GM12891 (cell line): ENCODE measurements at regions not wholly inside any gene's neighbourhood (a gene's known extent, or its start where the extent isn't known, plus 50 kb on each side); places are given as distances from the start of the nearest gene placed in this dataset.

Source experiments
- POLR2A ChIP-seq: IDR thresholded peaks from 2 replicates; pipeline ENCODE4 v1.6.1; 2011; ENCODE audit warnings: low read depth, low read length, control low read depth
- POLR2AphosphoS5 ChIP-seq: IDR thresholded peaks from 2 replicates; pipeline ENCODE4 v1.6.1; 2011; ENCODE audit warnings: low read depth, low read length, control low read depth
- TAF1 ChIP-seq: IDR thresholded peaks from 2 replicates; pipeline ENCODE4 v1.6.1; 2011; ENCODE audit warnings: low read depth, low read length, control low read depth

DNA sequence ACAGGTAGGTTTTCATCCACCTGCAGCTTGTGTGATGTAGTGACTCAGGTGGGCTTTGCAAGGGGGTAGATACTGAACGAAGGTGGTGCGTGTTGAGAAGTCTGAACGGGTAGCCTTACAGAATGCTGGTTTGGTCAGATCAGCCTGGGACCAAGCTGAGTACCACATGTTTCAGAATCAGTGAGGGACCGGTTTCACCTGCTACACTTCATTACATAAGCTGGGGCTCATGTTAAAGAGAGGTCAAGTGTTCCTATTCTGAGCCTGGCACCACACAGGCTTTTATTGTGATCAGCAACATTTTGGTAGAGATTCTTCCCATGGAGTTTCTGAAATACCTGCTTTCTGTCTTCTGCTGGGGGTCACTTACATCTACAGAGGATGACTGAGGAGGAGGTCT, 207.4 kb upstream of the EEF2KMT start:
- no peak for TF ChIP-seq POLR2AphosphoS5
- TF ChIP-seq POLR2A: no peak
- no peak for TF ChIP-seq TAF1
